ENCODE measurements at regions not wholly inside any gene's neighbourhood (a gene's known extent, or its start where the extent isn't known, plus 50 kb on each side); places are given as distances from the start of the nearest gene placed in this dataset.

GRCh38 chr7:391961-392524 is 102.1 kb downstream of the FOXL3 start:
- no peaks in the 10 kb centered on the region for H3K79me2 ChIP-seq (ENCODE audit: control insufficient read depth, insufficient read depth, low read length)
- H3K4me2 ChIP-seq (ENCODE audit: insufficient read depth, low read length): no peak overlapping the region
- DNase-seq (ENCODE audit: low read depth, low spot score): no peak
- H3K4me3 ChIP-seq (replicated peaks in 1 of 3; ENCODE audit: insufficient read depth in 1 of 3, low read depth in 1 of 3, low read length in 3 of 3): no peak overlapping the region
- H3K36me3 ChIP-seq (ENCODE audit: control insufficient read depth in 2 of 2, extremely low read depth in 1 of 2, insufficient read depth in 2 of 2, low read length in 2 of 2): no peaks in the 10 kb centered on the region
- TF ChIP-seq MYC (IDR thresholded peaks at IDR 0.05; ENCODE audit: low read depth, low read length) (no peak), FOS (IDR thresholded peaks at IDR 0.05; ENCODE audit: borderline replicate concordance, insufficient read depth, low read length) (no peak), MAX (IDR thresholded peaks at IDR 0.05; ENCODE audit: insufficient read depth, insufficient read length) (no peak), GATA2 (IDR thresholded peaks at IDR 0.05; ENCODE audit: insufficient read depth, insufficient read length, low read depth, low read length) (no peak), EZH2 (IDR thresholded peaks at IDR 0.05; ENCODE audit: borderline replicate concordance, low read depth, low read length, severe bottlenecking) (no peak), CTCF (IDR thresholded peaks at IDR 0.05; ENCODE audit: extremely low read depth in 1 of 2, insufficient read depth in 1 of 2, low read depth in 1 of 2, low read length in 2 of 2) (no peak), POLR2A (IDR thresholded peaks at IDR 0.05; ENCODE audit: low read depth, low read length) (no peak), JUN (IDR thresholded peaks at IDR 0.05; ENCODE audit: borderline replicate concordance, insufficient read depth, insufficient read length, low read depth) (no peak), POLR2AphosphoS5 (IDR thresholded peaks at IDR 0.05; ENCODE audit: insufficient read depth, low read depth, low read length) (no peak)
- ChIA-PET CTCF (no interaction called here), POLR2A (no interaction called here)
- no peak overlapping the region for H3K9ac ChIP-seq (replicated peaks; ENCODE audit: extremely low read depth, insufficient read depth, low read length)
- no peaks in the 10 kb centered on the region for H4K20me1 ChIP-seq (replicated peaks; ENCODE audit: control insufficient read depth, extremely low read depth, insufficient read depth, low read length)
- no TSS peak for BruUV-seq (replicated peaks)
- peaks cover 0 to 7% of the 10 kb centered on the region in 2 experiments for H3K27me3 ChIP-seq (ENCODE audit: control insufficient read depth in 2 of 2, insufficient read depth in 2 of 2, low read length in 2 of 2)
- no peaks in the 10 kb centered on the region for H3K4me1 ChIP-seq (ENCODE audit: control insufficient read depth, extremely low read depth, insufficient read depth, low read length)
- H2AFZ ChIP-seq (ENCODE audit: low read depth, low read length): no peak overlapping the region
- H3K9me1 ChIP-seq (replicated peaks; ENCODE audit: control insufficient read depth, extremely low read depth, insufficient read depth, low read length): no peaks in the 10 kb centered on the region
- no peak for FAIRE-seq
- no peaks in the 10 kb centered on the region for H3K9me3 ChIP-seq (replicated peaks; ENCODE audit: control insufficient read depth, insufficient read depth, low read length)
- dilution Hi-C loops (cut with MboI; ENCODE audit: extremely low pct_ligation_motif_present, low sequenced_read_pairs): no loop called here
- intact Hi-C loops (cut with micrococcal nuclease): no loop called here
- no peak overlapping the region for H3K27ac ChIP-seq (ENCODE audit: insufficient read depth, low read depth, low read length)

All from endothelial cell of umbilical vein (primary cell).